Bronchial epithelial cell (primary cell): ENCODE measurements at regions not wholly inside any gene's neighbourhood (a gene's known extent, or its start where the extent isn't known, plus 50 kb on each side); places are given as distances from the start of the nearest gene placed in this dataset.
"Not testable (repeated sequence)": the region's sequence is repeated elsewhere in the genome, so short reads cannot be mapped to it uniquely, and the experiment has no call there.

Experiments
- DNase-seq: peaks from one replicate; pipeline ENCODE4 v3.0.0-alpha.2; 2010; ENCODE audit warnings: low read depth
- FAIRE-seq: peaks from 2 replicates; lab custom pipeline; 2011; peaks lifted over from hg19 to GRCh38; lab: Jason Lieb, UNC
- H3K27me3 ChIP-seq: 2 replicates; pipeline ENCODE4 v1.5.1; 2011; ENCODE audit warnings: low read length; ENCODE audit not compliant: control insufficient read depth, insufficient read depth
- H3K36me3 ChIP-seq: 2 replicates; pipeline ENCODE4 v1.5.1; 2011; ENCODE audit warnings: low read length; ENCODE audit not compliant: control insufficient read depth, insufficient read depth
- H3K4me3 ChIP-seq: 2 replicates; pipeline ENCODE4 v1.5.1; 2011; ENCODE audit warnings: mild to moderate bottlenecking, low read depth, low read length, control low read depth
- TF ChIP-seq, protein P1 (sequence below): IDR thresholded peaks from 2 replicates; pipeline ENCODE4 v1.5.1; 2011; ENCODE audit warnings: mild to moderate bottlenecking, moderate library complexity, low read length, control low read depth, inconsistent platforms; ENCODE audit not compliant: insufficient read depth, severe bottlenecking

GRCh38 chrX:3541336-3541735, 172.1 kb downstream of the PRKX start:
- no peak overlapping the region for H3K4me3 ChIP-seq
- no peaks in the 10 kb centered on the region for H3K27me3 ChIP-seq
- DNase-seq (no peak), FAIRE-seq (no peak)
- no peaks in the 10 kb centered on the region for H3K36me3 ChIP-seq
- TF ChIP-seq, protein P1, sequence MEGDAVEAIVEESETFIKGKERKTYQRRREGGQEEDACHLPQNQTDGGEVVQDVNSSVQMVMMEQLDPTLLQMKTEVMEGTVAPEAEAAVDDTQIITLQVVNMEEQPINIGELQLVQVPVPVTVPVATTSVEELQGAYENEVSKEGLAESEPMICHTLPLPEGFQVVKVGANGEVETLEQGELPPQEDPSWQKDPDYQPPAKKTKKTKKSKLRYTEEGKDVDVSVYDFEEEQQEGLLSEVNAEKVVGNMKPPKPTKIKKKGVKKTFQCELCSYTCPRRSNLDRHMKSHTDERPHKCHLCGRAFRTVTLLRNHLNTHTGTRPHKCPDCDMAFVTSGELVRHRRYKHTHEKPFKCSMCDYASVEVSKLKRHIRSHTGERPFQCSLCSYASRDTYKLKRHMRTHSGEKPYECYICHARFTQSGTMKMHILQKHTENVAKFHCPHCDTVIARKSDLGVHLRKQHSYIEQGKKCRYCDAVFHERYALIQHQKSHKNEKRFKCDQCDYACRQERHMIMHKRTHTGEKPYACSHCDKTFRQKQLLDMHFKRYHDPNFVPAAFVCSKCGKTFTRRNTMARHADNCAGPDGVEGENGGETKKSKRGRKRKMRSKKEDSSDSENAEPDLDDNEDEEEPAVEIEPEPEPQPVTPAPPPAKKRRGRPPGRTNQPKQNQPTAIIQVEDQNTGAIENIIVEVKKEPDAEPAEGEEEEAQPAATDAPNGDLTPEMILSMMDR, result no peak

DNA sequence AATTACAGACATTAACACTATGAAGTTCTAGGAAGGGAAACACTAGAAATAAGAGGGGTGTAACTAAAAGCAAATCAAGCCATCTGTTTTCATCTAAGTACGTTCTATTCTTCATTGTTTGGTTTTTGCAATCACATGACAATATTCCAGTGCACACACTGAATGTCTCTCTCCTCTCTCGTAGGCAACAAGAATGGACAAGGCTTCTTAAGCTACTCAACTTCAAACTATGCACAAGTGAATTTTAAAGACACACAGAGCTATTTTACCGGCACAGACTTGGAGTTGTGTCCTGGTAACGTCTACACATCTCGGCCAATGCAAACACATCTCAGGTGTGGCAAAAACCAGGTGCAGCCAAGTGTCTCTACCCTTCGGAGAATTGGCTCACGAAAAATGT, 173.3 kb downstream of the PRKX start:
- Histone ChIP-seq H3K4me3 (no peak overlapping the region), H3K27me3 (no peaks in the 10 kb centered on the region), H3K36me3 (no peaks in the 10 kb centered on the region)
- peak; percentile 63 for DNase-seq
- FAIRE-seq, result no peak
- TF ChIP-seq, protein P1, result no peak

- no peaks in the 10 kb centered on the region for H3K36me3 ChIP-seq
- FAIRE-seq (no peak), DNase-seq (peak; percentile 1)
- H3K27me3 ChIP-seq, result no peaks in the 10 kb centered on the region
- TF ChIP-seq, protein P1, result no peak
- no peak overlapping the region for H3K4me3 ChIP-seq
These were observed 180.8 kb downstream of the PRKX start for GRCh38 chrX:3532581-3533085.

- not testable (repeated sequence) for H3K27me3 ChIP-seq, H3K36me3 ChIP-seq, DNase-seq, H3K4me3 ChIP-seq
- peak; percentile 86 for FAIRE-seq
These were observed 182.0 kb downstream of the PRKX start for GRCh38 chrX:3531435-3531834.

DNA sequence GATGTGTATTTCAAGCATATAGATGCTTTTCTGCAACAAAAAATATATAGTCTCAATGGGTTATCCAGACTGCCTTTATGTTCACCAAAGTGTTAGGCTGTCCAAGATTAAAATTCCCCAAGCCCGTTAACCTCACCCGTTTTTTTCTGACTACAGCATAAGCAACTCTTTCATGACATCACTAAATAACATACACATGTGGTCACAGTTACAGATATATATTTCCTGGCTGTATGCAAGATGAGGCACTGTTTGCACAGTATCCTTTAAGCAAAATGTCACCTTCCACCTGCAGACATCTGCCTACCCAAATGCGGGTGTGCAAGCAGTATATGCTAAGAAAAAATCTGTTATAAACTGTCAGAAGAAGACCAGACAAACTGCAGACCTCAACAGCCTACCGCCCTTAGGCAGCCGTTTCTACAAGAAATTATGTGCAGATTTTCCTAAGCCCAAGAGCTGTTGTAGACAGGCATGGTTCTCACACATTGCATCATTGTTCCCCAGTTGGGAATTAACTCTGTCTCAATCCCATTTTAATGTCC, 183.1 kb upstream of the MXRA5 start:
- DNase-seq (no peak), FAIRE-seq (no peak)
- H3K36me3 ChIP-seq, result no peaks in the 10 kb centered on the region
- H3K4me3 ChIP-seq, result no peak overlapping the region
- TF ChIP-seq, protein P1, result no peak
- no peaks in the 10 kb centered on the region for H3K27me3 ChIP-seq

- Histone ChIP-seq H3K27me3 (no peaks in the 10 kb centered on the region), H3K36me3 (no peaks in the 10 kb centered on the region), H3K4me3 (no peak overlapping the region)
- FAIRE-seq, result no peak
- no peak for DNase-seq
- TF ChIP-seq, protein P1, result no peak
These were observed 181.4 kb upstream of the MXRA5 start for GRCh38 chrX:3527811-3528210.
